HL-60/S4 treated with retinoic acid at 250 ng/mL for 4 days and 3 days (cell line): ENCODE measurements at regions not wholly inside any gene's neighbourhood (a gene's known extent, or its start where the extent isn't known, plus 50 kb on each side); places are given as distances from the start of the nearest gene placed in this dataset.
"Not testable (repeated sequence)": the region's sequence is repeated elsewhere in the genome, so short reads cannot be mapped to it uniquely, and the experiment has no call there.

Experiments
- in situ Hi-C: fragments of 300-500 bp; cut with MboI; formaldehyde crosslinking; loops from 2 replicates; pipeline ENCODE4 v1.7.0; 2022; ENCODE audit warnings: low sequenced_read_pairs

- in situ Hi-C loops = no loop called here
Observed at GRCh38 chr13:50611117-50611781, 232.2 kb downstream of the DLEU7 start.

DNA sequence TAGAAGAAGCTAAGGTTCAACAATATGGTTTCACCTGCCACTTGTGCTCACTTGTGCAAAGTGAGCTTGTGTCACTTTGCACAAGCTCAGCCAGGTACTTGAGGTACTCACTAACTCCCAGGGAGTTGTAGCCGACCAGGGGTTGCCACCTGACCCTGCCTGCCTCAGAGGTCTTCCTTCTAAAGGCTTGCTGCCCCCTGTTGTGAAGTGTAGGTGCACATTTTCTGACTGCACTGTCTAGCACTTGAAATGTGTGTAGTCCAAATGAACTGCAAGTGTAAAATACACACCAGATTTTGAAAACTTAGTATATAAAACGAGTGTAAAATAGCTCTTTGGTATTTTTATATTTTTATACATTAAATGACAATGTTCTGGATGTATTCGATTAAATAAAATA is 230.8 kb downstream of the DLEU7 start:
- in situ Hi-C loops = no loop called here

DNA sequence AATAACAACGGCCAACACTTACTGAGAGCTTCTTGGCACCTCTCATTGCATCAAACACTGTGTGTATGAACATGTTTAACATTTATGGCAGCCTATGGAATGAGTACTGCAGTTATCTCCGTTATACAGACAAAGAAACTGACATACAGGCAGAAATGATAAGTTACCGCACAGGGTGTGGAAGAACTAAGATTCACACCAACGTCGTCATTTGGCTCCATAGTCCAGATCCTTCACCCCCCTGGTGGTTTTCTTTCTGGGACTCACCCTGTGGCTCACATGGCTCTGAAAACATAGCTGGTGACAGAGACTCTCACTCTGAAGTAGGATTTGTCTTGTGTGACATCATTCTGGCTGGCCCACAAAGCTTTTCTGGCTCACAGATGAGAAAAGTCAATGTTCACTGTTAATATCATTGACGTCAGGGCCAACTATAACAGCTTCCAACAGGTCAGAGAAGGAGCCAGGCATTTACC is 230.1 kb downstream of the DLEU7 start:
- in situ Hi-C loops = no loop called here

DNA sequence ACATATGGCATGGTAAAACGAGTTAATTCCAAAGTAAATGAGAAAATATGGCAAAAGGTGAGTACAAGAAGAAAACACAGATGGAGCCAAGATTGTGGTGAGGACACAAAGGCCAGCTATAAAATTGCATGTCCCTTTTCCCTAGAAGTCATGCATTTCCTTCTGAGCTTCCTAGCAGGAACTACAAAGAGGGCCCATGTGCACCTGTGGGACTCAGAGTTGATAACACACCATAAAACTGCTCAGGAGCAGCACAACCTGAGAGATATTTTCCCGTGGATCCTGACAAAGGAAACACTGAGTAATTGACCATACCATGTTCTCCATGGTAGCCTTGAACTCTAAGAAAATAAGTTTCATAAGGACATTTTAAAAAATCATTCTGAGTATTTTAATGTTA is 228.3 kb downstream of the DLEU7 start:
- in situ Hi-C loops = no loop called here

DNA sequence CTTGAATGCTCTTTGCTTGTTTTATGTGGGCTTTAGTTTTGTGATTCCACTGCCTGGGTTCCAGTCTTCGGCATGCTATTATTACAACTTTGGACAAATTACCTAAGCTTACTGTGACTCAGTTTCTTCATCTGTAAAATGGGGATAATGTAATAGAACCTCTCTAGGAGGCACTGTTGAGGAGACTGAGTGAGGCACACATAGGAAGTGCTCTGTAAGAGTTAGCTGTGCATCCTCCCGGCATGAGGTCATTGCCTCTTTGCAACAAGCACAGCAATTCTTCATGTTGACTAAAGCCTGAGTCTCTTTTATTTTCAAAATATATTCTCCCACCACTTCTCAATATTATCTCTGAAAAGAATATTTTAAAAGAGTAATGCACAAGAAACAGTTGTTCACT is 227.4 kb downstream of the DLEU7 start:
- in situ Hi-C loops = no loop called here

DNA sequence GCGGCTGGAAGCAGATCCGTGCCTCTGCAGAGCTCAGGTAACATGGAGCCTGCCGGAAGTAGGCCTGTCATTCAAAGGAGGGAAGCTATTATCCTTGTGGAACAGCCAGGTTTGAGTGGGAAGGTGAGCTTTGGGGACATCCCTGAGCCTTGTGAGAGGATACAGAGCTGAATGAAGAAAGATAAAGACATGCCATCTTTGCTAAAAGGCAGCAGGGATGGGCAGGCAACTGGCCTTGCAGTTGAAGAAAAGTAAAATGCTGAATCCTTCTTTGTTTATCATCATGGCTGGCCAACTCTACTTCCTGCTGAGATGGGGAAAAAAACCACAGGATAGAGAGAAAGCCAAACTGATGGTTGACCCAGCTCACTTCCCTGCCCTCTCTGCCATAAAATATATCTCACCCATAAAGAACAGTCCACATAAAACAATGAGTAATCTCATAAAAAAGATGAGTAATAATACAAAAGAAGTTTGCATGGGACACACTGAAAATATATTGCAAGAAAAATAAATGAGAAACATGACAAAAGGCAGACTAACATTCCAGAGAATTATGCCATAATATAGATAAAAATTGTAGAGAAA is 226.3 kb downstream of the DLEU7 start:
- in situ Hi-C loops = no loop called here

DNA sequence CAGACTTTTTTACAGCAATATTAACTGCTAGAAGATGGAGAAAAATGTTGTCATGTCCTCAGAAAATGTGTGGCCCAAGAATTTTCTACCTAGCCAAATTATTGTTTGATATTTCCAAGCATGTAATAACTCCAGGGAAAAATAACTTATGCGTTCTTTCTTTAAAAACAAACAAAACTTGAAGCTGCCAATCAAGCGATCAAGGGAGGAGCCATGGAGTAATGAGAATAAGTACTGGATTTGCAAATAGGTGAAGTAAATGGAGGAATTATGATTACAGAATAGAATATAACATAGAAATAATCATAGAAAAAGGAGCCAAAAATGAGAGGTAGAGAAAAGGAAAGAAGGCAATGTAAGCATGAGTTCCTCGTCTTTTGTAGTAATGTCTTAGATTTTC is 225.3 kb downstream of the DLEU7 start:
- in situ Hi-C loops = no loop called here

- in situ Hi-C loops = no loop called here
Observed at GRCh38 chr13:50626101-50626547, 217.4 kb downstream of the DLEU7 start.

DNA sequence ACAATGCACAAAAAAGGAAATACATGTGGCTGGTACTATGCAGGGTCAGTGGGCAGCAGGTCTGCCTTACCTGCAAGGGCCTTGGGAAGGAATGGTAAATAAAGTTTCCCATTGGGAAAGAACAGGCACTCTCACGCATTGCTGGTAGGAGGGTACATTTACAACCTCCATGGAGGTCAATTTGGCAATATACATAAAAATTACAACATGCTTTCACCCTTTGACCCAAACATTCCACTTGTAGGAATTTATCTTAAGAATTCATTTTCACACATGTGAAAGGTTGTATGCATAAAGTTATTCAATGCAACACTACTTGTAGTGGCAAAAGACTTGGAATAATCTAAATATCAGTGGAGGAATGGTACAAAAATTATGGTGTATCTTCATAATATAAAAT is 216.4 kb downstream of the DLEU7 start:
- in situ Hi-C loops = no loop called here

DNA sequence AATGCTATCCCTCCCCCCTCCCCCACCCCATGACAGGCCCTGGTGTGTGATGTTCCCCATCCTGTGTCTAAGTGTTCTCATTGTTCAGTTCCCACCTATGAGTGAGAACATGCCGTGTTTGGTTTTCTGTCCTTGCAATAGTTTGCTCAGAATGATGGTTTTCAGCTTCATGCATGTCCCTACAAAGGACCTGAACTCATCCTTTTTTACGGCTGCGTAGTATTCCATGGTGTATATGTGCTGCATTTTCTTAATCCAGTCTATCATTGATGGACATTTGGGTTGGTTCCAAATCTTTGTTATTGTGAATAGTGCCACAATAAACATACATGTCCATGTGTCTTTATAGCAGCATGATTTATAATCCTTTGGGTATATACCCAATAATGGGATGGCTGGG is 215.0 kb downstream of the DLEU7 start:
- in situ Hi-C loops = not testable (repeated sequence)

DNA sequence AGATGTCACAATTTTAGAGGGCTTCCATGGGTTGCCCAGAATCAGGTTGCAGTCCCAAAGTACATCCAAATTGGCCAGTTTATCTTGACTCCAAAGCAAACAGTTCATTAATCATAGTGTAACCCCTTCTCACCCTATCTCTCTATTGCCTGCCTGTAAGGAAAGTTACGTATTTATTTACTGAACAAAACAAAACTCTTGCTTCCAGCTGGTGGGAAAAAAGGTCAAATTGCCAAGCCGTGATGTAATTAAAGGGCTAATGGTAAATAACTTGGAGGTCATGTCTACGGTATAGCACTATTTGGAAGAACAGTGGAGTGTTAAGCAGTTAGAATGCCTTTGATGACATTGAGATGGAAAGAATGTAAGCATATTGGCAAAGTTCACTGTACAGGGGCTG is 214.0 kb downstream of the DLEU7 start:
- in situ Hi-C loops = no loop called here

- in situ Hi-C loops = no loop called here
Observed at GRCh38 chr13:50629966-50630365, 213.5 kb downstream of the DLEU7 start.

- in situ Hi-C loops = no loop called here
Observed at GRCh38 chr13:50631041-50631440, 212.5 kb downstream of the DLEU7 start.

- in situ Hi-C loops = no loop called here
Observed at GRCh38 chr13:50634339-50634738, 209.2 kb downstream of the DLEU7 start.

DNA sequence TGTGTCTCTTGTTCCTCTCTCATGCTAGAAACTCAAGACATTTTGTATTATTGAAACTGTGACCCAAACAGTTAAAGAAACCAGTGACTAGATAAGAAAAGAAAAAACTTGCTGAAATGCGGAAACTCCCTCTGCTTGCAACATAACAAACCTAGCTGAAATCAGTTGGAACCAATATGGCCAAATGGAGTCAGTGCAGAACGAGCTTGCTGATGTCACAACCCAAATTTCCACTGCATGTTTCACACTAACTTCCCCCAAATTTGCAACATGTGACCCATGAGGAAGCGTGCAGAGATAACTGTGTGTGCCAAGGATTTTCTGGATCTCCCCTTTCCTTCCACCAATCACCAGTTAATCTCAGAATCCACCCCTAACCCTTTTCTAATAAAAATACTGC is 208.0 kb downstream of the DLEU7 start:
- in situ Hi-C loops = no loop called here

DNA sequence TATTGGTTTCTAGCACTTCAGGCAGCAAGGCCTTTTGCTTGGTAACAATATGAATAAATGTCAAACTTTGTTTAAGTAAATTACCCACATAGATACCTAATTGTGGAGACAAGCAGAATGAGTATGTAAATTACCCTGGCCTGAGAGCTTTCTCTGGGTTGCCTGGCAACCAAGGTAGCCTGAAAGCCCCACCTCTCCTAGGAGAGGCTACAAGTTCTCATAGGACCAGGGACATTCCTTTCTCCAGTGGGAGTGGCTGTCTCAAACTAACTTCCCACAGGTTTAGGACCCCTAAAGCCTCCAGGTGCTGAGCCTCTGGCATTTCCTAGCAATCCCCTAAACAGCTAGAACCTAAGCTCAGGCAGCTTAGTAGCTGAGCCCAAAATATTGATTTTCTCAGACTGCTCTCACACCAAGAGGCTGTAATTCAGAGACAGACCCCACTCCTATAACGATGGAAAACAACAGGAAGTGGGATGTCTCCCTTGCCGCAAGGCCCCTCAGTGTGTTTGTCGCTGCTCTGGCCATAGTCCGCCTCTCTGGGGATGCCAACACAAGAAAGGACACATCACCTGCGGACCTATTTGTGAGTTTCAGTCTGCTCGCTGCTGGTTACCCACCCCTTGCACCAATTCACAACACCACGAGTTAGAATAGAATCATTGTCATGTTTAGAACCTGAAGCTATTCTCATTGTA is 207.3 kb downstream of the DLEU7 start:
- in situ Hi-C loops = no loop called here

- in situ Hi-C loops = no loop called here
Observed at GRCh38 chr13:50643060-50643459, 200.4 kb downstream of the DLEU7 start.

- in situ Hi-C loops = no loop called here
Observed at GRCh38 chr13:50644081-50644871, 199.2 kb downstream of the DLEU7 start.

- in situ Hi-C loops = no loop called here
Observed at GRCh38 chr13:50645092-50645491, 198.4 kb downstream of the DLEU7 start.

GRCh38 chr13:50646070-50646469 is 197.4 kb downstream of the DLEU7 start:
- in situ Hi-C loops = no loop called here

DNA sequence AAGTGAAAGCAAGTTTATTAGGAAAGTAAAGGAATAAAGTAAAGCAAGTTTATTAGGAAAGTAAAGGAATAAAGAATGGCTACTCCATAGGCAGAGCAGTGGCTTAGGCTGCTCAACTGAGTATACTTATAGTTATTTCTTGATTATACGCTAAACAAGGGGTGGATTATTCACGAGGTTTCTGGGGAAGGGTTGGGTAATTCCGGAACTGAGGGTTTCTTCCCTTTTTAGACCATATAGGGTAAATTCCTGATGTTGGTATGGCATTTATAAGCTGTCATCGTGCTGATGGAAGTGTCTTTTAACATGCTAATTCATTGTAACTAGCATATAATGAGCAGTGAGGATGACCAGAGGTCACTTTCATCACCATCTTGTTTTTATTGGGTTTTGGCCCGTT is 194.3 kb downstream of the DLEU7 start:
- in situ Hi-C loops = no loop called here
